Retinal pigment epithelial cell (primary cell): ENCODE measurements at regions not wholly inside any gene's neighbourhood (a gene's known extent, or its start where the extent isn't known, plus 50 kb on each side); places are given as distances from the start of the nearest gene placed in this dataset.

Source experiments
- DNase-seq: peaks from one replicate; pipeline ENCODE4 v3.0.0-alpha.2; 2010; ENCODE audit warnings: low read depth
- H3K4me3 ChIP-seq: 2 replicates; pipeline ENCODE4 v1.5.1; 2011; ENCODE audit warnings: mild to moderate bottlenecking, low read length, control low read depth, moderate library complexity
- TF ChIP-seq, protein P1 (sequence below): conservative IDR thresholded peaks from 2 replicates; pipeline ENCODE4 v1.5.1; 2011; ENCODE audit warnings: low read depth, low read length, control low read depth, inconsistent platforms

DNA sequence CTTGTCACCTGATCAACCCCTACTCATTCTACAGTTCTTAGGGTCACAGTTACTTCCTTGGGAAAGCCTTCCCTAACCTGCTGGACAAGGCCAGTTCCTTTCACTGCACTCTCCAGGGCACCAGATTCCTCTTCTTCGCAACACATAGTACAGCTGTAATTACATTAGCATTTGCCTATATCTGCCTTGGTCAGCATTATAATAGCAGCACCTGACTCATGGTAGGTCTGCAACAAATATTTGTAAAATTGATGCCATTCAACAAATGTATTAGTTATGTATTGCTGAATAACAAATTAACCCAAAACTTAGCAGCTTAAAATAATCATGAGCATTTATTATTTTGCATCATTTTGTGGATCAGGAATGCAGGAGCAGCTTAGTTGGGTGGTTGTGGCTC, 193.0 kb downstream of the IRX5 start:
- DNase-seq: no peak

DNA sequence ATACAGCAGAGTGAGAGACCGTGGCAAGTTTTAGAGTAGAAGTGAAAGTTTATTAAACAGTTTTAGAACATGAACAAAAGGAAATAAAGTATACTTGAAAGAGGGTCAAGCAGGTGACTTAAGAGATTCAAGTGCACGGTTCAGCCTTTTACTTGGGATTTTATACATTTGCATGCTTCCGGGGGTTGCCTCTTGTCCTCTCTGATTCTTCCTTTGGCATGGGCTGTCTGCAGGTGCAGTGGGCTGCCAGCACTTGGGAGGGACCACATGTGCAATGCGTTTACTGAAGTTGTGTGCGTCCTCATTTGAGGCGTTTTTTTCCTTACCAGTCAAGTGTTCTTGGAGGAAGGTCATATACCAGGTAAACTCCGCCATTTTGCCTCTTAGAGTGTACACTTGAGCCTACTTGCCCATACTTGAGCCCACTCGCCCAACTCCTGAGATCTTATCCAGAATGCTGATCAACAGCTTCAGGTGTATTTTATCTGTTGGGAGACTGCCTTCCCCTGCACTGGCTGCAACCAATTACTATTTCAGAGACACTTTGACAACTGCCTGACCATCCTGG, 195.2 kb downstream of the IRX5 start:
- TF ChIP-seq, protein P1, sequence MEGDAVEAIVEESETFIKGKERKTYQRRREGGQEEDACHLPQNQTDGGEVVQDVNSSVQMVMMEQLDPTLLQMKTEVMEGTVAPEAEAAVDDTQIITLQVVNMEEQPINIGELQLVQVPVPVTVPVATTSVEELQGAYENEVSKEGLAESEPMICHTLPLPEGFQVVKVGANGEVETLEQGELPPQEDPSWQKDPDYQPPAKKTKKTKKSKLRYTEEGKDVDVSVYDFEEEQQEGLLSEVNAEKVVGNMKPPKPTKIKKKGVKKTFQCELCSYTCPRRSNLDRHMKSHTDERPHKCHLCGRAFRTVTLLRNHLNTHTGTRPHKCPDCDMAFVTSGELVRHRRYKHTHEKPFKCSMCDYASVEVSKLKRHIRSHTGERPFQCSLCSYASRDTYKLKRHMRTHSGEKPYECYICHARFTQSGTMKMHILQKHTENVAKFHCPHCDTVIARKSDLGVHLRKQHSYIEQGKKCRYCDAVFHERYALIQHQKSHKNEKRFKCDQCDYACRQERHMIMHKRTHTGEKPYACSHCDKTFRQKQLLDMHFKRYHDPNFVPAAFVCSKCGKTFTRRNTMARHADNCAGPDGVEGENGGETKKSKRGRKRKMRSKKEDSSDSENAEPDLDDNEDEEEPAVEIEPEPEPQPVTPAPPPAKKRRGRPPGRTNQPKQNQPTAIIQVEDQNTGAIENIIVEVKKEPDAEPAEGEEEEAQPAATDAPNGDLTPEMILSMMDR: no peak
- no peak overlapping the region for H3K4me3 ChIP-seq
- no peak for DNase-seq

More for the DNA sequence above, 193.0 kb downstream of the IRX5 start:
- TF ChIP-seq, protein P1: no peak
- H3K4me3 ChIP-seq: no peak overlapping the region

DNA sequence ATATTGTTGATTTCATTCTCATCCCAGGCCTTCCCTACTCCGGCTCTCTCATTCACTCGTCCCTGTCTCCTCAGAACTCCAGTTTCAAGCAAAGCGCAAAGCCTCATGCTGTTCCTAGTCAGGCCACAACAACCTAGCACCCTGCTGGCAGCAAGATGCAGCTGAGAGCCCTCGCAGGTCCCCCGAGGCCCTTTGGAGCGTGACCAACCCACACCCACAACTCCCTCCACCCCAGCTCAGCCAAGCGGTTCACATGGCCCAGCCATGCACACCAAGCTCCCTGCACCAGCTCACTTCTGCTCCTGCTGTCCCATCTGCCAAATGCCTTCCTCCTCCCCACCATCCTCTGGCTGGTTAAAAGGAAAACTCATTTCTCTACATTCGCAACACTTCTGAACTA, 195.8 kb downstream of the IRX5 start:
- TF ChIP-seq, protein P1: no peak
- DNase-seq: no peak
- no peak overlapping the region for H3K4me3 ChIP-seq

DNA sequence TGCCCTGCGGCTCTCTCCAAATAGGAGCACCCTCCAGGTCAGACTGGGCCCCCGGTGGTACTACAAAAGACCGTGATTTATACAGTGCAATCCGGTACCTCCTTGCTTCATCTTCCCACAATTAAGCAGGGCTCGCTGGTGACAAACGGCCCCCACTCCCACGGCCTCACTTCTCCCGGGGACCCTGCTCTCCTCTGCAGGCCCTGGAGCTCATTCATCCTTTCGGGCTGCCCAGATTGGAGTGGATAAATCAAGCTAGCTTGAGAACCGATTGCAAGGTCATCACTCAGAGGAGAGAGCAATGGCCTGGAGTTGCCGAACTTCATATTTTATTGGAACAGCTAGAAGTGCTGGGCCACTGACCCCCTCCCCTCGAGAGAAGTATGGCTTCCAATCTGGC, 193.5 kb upstream of the IRX6 start:
- TF ChIP-seq, protein P1: no peak
- DNase-seq: no peak
- no peak overlapping the region for H3K4me3 ChIP-seq

DNA sequence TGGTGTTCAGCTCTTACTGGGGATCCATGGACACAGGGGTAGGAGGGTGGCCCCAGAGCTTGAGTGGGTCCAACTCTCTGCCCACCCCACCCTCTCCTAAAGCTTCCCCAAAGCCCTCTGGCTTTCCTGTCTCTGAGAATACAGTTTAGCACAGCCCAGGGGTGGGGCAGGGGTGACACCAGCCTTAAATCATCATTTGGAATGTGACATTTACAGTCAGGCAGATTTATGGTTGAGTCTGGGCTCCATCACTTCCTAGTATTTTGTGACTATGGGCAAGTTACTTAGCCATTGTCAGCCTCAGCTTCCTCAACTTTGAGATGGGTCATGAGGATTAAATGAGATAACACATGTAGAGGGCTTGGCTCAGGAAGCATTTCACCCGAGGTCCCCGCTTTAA, 193.1 kb upstream of the IRX6 start:
- TF ChIP-seq, protein P1: no peak
- H3K4me3 ChIP-seq: no peak overlapping the region
- DNase-seq: no peak

DNA sequence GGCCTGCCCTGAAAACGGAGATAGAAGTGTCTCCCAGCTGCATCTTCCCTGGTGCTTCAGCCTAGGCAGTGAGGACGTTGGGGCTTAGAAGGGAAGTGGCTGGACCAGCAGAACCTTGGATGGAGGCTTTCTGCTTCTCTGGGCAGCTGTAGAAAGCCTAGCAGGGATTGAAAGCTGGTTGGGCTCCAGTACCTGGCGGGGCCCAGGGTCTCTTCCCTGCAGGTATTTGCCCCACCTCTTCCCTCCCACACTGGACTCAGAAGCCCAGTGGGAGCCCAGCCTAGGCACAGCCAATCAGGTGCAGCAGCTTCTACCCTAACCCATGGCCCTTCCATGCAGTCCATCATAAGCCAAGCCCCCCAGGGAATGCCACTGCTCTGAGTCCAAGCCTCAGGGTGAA, 190.3 kb upstream of the IRX6 start:
- H3K4me3 ChIP-seq: no peak overlapping the region
- TF ChIP-seq, protein P1: no peak
- DNase-seq: no peak

DNA sequence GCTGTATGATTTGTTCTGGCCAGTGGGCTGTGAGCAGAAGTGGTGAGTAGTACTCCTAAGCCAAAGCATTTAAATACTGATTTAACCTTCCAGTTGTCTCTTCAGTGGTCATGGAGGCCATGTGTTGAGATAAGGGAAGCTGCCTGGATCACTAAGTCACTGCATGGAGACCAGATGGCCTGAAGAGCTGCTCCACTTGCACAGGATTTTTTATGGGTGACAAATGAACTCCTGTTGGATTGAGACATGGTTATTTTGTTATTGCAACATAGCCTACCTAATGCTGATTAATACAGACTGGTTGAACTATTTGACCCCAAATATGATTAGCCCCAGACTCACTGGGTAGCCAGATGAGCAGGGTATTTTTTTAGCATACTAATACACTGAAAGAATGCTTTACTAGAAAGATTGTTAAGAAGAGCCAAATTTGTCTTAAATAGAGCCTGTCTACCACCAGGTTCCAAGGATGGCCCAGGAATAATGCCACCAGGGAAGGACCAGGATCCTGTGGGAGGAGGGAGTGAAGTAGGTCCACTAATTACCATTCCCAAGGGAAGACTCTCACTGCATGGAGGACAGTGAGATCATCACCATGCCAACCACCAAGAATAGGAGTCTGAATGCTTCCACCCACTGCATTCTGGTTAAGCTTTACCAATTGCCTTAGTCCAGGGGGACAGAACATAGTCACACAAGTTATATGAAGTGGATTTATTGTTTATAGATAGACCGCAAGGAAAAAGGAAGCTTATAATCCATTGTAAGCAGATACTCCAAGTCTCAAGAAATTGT, 187.4 kb upstream of the IRX6 start:
- TF ChIP-seq, protein P1: no peak
- H3K4me3 ChIP-seq: no peak overlapping the region
- DNase-seq: no peak
